DMS153 treated with DMSO at 0.1 percent for 48 hours (cell line): ENCODE measurements at regions not wholly inside any gene's neighbourhood (a gene's known extent, or its start where the extent isn't known, plus 50 kb on each side); places are given as distances from the start of the nearest gene placed in this dataset.

Experiments used
- DNase-seq: peaks from one replicate; lab custom pipeline; 2025; ENCODE audit not compliant: unreplicated experiment; lab: John Stamatoyannopoulos, UW

DNA sequence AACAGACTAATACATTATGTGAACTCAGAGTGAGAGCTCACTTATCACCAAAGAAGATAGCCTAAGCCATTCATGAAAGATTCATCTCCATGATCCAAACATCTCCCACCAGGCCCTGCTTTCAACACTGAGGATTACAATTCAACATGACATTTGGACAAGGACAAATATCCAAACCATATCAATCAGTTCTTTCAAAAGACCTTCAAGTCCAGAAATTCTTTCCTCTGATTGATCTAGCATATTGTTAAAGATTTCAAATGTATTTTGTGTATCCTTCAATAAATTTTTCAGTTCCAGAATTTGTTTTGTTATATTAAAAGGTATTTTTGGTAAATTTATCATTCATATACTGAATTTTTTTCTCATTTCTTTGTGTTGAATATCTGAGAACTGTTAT is 1055.8 kb downstream of the SLC6A15 start:
- no peak for DNase-seq

DNA sequence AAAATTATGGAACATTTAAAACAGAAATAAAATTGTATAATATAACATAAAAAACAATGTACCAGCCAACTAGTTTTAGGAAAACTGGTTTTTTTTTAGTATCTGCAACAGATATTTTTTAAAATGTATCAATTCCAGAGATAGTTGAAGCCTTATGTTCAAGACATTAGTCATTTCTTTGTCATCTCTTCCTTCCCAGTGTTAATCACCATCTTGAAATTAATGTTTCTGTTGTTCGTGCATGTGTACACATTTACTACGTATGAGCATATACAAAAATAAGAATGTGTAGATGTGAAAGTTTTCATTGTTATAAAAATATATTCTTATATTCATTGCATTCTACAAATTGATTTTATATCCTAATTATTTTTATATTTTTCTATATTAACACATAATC is 1062.1 kb downstream of the SLC6A15 start:
- DNase-seq = no peak

DNA sequence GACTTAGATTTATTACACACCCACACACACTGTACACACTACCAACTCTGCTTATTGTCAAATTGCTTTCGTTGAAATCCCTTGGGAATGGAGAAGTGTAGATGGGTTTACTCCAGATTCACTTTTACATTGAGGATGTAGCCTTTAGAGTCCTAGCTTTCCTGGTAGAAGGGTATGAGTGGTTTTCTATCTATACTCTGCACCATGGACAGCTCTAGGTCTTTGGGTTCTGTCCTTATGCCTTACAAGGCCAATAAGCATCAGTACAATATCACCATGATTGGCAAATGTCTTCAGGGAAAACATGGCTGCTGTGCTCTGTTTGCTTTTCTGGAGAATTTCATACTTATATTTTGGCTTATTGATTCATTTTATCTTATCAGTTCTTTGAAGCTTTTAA is 1063.9 kb downstream of the SLC6A15 start:
- no peak for DNase-seq

DNA sequence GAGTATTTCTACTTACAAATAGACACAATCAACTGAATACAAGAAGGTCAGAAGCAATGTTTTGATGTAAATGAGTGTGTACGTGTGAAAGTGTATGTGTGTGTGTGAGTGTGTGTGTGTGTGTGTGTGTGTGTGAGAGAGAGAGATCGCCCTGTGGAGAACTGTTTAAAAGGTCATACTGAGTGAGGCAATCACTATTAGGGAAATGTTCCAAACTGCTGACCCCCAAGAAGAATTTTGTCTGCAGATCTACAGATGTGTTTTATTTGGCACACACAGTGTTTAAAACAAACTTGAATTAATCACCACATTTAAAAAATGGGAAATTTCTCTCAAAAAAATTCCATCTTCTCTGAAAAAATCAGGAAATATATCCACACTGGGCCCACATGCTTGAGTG is 1069.1 kb downstream of the SLC6A15 start:
- no peak for DNase-seq

DNA sequence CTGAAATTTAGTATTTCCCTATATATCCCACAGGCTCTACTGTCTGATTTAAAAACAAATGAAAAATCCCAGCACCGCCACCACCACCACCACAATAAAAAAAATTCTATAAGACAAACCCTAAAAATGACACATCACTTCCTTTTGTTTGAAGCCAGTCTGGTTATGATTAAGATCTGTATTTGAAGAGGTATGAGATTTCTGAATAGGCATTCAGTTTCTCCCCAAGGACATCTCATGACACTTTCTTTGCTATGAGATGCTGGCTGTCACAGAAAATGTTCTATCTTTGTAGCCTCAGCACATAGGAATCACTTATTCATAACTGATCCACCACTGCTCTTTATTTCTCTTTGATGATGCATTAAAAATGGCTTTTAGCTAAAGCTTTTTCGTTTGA is 1071.0 kb downstream of the SLC6A15 start:
- no peak for DNase-seq

DNA sequence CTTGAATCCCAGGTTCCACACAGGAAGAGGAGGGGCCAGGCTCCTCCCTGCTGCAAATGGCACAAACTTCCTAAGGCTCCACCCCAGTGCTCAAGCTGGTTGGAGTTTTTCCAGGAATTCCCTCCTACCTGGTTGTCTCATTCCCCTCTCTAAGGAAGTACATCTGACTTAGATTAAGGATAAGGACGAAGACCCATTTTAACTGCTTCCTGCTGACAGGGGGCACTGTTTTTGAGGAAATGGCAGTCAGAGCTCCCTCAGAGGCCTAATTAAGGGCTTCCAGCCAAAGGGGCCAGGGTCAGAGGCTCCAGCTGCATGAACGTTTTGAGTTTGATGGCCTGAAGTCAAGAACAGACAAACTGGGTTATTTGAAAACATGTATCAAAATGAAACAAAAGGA is 1084.7 kb downstream of the SLC6A15 start:
- DNase-seq = no peak

DNA sequence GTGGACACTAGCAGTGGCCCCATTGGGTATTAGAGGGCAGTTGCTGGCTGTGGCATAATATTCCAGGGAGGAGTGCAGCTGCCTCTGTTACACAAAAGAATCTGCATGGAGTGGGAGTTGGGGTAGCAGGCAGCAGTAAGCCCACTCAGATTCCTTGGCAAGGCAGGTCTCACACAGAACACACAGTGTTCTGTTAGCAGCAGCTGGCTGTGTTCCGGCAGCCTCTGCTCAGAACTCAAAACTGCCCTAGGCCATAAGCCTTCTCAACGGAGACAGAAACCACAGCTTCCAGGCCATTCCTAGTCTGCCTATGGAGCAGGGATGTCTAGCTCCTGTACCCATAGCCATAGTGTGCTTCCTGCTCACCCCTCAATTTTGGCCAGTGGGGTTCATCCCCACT is 1085.4 kb downstream of the SLC6A15 start:
- no peak for DNase-seq

DNA sequence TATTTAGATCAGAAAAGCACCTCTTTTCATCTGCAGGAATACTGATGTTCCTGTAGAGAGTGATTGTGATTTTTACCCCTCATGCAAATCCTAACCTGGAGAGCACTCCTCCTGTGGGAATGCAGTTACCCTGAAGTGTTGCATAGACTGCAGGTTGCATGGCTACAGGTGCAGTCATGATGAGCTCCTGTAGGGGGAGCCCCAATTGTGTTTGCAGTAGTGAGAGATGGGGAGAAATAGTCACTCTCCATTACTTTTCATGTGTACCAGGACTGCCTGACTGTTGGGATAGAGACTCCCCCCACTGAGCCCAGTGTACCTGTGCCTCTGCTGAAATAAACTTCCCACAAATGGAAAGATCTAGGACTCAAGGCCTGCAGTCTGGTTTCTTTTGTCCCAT is 1086.5 kb downstream of the SLC6A15 start:
- DNase-seq = no peak

DNA sequence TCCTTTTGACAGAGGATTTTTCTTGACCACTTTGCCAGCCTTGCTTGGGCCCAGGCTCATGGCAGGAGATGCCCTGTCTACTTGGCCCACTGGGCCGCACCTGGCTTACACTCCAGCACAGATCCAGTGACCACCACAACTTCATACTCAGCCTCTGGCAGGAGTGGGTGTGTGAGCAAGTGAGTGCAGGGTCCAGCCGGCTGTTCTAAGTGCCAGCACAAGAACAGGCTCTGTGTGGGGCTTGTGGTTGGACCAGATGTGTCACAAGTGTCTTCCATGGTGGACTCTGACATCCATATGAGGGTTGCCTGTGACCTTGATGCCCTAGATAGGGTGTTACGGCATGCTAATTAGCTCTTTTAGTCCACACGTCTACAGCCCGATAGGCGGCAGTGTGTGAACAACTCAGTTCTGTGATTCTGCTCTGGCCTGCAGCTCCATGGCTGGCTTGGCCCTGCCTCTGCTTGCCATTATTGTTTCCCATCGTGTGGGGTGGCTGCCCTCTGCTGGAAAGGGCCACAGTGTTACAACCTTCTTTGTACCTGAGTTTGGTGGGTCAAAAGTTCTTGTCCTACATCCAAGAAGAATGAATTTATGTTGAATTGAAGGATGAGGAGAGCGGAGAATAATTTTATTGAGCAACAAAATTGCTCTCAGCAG is 1089.1 kb downstream of the SLC6A15 start:
- DNase-seq = no peak

DNA sequence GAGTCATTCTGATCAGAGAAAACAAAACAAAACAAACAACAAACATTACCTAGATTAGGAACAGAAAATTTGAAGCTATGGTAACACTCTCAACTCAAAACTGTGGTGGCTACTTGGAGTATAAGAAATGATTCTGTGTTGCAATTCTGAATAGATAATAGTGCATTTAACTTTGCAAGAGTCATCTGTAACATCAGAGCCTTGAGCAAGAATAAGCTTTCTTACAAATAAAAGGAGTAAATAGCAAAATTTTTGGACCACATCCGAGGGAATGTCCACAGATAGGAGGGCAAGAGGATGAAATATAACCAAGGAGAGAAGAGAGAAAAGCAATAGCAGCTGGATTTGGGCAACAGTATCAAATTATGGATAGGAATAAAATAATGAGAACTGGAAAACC is 1090.6 kb downstream of the SLC6A15 start:
- DNase-seq = no peak

DNA sequence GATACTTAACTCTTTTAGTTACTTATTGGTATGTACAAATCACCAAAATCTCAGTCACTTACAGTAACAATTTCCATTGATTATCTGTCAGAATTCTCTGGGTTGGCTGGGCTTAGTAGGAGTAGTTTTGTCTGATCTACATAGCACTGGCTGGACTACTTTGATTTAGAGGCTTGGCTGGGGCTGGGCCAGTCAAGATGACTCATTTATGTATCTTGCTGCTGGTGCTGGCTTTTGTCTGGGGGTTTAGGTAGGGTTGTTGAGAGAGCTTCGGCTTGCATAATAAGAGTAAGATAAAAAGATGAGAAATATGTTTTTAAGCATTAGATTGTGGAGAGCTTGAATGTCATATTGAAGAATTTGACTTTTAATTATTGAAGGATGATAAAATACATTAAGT is 1093.7 kb downstream of the SLC6A15 start:
- no peak for DNase-seq

DNA sequence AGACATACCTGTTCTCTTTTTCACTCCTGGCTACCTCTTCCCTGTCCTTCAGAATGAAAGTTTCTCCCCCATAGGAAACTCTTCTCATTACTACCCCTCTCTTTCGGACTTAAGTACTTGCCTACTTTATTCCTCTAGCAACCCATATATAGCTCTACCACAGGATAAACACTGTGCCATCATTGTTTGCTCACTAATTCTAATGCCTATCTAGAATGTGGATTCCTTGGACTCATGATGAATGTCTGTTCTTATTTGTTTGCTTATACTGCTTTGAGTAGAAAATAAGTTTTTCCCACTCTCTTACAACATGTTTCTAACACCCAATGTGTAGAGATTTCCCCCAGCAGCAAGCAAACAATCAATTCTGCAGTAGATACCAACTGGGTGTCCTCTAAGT is 1094.9 kb downstream of the SLC6A15 start:
- no peak for DNase-seq

DNA sequence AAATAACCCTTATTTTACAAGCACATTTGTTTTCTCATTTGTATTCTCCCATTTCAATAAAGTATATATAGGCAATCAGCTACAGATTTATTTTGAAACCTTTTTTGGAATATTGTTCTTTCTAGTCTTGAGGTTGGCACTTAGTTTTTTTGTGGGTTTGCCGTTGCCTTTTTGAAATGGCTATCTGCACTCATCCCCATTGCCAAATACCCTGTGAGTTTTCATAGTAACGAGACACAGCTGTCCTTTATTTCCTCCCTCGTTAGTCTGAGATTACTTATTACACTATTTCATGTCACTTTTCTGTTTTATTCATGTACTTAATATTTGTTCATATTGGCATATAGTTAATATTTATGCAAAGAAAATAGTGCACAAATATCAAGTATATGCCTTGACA is 1104.0 kb downstream of the SLC6A15 start:
- no peak for DNase-seq

DNA sequence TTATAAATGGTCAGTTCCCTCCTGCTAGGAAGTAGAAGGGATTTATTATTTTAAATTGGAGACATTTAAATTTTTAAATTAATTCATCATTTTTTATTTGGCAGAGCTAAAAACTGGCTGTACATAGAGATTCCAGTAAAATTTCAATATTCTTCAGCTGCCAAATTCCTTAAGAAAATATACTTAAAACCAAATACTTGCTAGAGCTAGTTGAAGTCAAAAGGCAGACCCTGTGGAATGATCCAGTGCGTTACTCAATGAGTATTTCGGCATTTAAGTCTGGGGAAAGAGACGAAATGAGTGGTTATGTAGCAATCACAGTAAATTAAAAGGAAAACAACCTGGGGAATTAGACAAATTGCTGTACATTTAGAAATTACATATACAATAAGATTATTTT is 1104.7 kb downstream of the SLC6A15 start:
- DNase-seq = no peak

DNA sequence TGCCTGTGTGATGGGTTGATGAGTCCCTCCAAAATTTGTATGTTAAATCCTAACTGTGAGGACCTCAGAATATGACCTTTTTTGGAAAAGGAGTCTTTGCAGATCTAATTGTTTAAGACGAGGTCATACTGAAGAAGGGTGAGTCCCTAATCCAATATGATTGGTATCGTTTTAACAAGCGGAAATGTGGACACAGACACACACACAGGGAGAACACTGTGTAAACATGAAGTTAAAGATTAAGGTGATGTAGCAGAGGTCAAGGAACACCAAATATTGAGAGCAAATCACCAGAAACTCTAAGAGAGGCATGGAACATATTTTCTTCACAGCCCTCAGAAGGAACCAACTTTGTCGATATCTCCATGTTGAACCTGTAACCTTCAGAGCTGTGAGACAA is 1106.7 kb downstream of the SLC6A15 start:
- DNase-seq = no peak

DNA sequence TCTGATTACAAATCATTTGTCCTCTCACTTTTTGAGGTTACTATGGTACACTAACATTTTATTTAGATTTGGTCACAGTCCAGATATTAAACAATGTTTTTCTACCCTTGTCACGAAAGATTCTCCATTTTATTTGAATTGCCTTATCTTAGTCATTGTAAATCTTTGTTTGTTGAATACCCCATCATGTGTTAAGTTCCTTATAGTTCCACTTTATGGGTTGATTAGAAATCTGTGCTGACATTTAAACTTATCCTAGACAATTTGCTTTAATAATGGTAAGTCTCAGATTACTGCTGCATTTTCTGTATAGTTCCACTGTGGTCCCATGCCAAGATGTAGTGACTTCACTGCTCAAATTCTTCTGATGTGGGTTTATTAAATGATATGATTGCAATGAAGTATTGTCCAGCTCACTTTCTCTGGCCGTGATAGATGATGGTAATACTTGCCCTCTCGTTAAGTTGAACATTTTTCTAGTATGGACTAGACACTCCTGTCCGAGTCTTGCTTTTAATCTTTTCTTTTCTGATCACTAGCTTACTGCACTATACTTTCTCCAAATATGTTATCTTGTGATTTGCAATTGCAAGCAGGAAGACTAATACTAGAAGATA is 1107.3 kb downstream of the SLC6A15 start:
- DNase-seq = no peak

DNA sequence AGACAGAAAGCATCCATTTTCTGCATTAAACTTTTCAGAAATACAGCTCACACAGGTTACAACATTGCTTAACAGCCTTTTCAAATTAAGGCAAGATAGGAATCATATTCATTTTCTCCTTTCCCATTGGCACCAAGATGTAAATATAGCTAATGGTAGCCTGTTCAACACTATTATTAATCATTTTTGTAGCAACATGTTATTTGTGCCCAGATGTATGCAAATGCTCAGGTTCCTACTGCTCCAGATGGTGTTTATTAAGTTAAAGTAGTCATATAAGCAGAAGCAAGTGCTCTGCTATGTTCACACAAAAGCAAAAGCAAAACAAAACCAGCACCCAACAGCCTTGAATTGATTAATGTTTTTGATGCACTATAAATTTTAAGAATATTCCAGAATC is 1110.6 kb downstream of the SLC6A15 start:
- DNase-seq = no peak

DNA sequence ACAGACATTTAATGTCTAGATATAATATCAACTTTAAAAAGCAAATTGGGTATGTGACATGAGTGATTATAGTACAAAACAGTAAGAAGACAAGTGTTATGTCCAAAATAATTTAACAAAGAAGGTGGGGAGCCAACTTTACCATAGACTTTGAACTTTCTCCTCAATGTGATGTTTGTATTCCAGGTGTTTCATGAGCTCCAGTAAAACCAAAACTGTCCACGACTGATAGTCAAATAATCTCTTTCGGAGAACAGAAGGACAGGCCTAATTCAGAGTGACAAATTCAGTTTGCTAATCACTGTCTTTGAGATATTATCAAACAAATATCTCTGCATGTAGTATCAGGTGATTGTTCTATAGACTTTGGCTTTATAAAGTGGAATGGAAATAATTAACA is 1112.6 kb downstream of the SLC6A15 start:
- no peak for DNase-seq

DNA sequence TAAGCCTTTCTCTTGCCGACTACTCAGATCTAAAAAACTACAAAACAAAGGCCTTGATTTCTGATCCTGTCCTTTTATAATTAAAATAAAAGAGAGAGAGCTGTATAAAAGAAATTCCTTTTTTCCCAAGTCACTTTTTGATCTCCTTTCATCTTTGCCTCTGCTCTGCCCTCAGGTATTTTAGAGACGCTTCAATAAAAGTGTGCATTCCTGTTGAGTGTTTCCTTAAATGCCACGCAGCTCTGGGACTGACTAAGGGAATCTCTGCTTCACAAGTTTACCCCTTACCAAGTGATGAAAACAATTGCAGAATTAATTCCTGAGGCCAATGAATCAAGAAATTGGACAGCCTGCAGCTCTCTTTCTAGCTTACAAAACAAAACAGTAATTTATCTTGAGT is 1109.8 kb downstream of the TMTC2 start:
- no peak for DNase-seq

DNA sequence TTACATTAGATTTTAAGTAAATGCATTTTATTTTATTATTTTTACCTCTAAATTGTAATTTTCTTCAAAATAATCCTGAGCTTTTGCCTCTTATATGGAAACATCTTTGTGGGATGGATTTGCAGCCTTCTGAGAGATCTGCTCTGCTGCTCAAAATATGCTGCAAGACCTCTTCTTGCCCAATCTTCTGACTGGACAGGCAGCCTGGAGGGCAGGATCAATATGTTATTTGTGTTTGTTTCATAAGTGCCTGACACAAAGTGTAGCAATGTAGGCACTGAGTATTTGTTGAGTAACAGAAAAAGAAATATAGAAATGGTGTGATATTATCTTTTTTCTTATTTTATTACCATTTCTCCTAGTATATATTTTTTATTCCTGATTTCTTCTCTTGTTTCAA is 1106.9 kb downstream of the TMTC2 start:
- no peak for DNase-seq

DNA sequence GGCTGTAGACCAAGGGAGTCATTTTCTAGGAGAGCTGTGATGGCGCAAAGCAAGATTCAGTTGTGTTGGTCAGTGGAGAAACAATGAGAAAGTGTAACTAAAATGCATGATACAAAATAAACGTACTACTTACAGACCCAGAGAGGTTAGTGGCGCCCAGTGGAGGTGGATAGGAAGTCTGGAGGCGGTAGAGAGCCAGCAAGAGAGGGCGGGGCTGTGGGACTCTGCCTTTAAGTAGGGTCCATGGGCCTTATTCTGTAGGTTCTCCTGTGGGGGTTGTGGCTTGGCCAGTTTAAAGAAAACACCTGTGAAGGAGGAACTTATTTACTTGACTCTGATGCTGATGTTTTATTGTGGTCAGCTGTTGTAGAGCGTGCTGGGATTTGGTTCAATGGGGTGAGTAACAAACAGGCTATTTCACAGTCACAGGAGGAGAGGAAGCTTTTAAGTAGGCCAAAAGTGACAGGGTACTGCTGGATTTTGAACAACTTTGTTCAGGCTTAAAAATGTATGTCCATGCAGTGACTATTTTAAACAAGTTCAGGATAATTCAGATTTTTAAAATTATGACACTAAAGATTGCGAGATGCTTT is 1097.7 kb downstream of the TMTC2 start:
- no peak for DNase-seq

DNA sequence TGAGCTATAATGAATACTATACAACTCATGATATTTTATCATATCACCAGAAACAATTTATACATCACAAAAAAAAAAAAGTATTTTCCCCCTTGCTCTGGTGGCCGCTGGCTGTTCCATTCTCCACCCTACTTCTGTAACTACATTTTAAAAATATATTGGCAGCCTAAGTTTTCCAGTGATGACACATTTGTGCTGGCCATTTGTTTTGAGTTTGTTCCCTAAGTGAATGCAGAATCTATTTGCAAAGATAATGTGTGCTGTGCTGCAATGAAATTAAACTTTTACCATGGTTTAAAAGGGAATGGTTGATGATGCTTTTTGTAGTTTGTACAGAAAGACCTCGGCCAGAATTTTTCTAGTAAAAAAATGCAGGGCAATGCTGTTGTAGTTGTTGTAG is 1092.8 kb downstream of the TMTC2 start:
- DNase-seq = no peak

DNA sequence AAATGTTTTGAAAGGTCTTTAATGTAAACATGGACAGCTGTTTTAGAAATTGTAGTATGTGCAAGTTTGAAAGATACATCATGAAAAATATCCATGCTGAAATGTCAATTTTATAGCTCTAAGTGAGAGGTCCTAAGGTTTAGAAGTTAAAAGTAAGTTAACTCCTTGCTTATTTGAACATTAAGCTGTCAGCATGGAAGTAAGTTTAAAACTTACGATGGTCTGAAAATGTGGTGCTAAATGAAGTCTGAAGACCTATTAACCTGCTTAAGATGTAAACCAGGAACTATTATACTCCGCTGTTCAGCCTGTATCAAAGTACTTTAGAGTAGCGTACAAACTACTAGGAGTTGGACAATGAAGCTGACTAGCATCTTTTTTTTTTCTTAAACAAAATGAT is 1082.4 kb downstream of the TMTC2 start:
- no peak for DNase-seq
